Skin epidermis (tissue), 12 donors: ENCODE measurements at regions not wholly inside any gene's neighbourhood (a gene's known extent, or its start where the extent isn't known, plus 50 kb on each side); places are given as distances from the start of the nearest gene placed in this dataset.
A peak's percentile ranks its signal among the peaks of the same experiment; 100 is the strongest.
"Not testable (repeated sequence)": the region's sequence is repeated elsewhere in the genome, so short reads cannot be mapped to it uniquely, and the experiment has no call there.

Source experiments
- H3K27ac ChIP-seq, 21 experiments: fragments of 200-600 bp; sonication (generic) in 11 of 21; one replicate each; pipeline ENCODE4 v1.5.0; 2020; ENCODE audit warnings: mild to moderate bottlenecking in 3 of 21, inconsistent platforms in 2 of 21, moderate library complexity in 2 of 21
- H3K4me3 ChIP-seq, 7 experiments: fragments of 200-600 bp; sonication (generic) in 2 of 7; one replicate each; pipeline ENCODE4 v1.5.0; 2020; ENCODE audit warnings: inconsistent platforms in 2 of 7, mild to moderate bottlenecking in 2 of 7, moderate library complexity in 1 of 7

DNA sequence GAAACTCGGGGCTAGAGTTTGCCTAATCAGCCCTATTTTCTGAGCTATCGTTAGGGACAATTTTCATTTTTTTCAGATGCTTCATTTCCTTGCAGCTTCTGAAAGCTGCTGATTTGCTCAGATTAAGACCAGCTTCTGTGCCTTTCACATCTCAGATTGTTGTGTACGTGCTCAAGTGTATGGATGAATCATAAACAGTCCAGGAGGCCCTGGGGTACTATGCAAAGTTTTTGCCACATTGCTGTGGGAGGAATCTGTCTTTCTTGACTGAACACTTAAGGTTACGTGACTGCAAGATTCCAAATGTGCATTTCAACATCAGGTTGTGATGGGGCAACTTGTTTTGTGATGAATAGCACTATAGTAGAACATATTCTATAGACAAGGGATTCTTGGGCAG is 280.8 kb downstream of the CDY2B start:
- H3K27ac ChIP-seq, H3K4me3 ChIP-seq: not testable (repeated sequence)

DNA sequence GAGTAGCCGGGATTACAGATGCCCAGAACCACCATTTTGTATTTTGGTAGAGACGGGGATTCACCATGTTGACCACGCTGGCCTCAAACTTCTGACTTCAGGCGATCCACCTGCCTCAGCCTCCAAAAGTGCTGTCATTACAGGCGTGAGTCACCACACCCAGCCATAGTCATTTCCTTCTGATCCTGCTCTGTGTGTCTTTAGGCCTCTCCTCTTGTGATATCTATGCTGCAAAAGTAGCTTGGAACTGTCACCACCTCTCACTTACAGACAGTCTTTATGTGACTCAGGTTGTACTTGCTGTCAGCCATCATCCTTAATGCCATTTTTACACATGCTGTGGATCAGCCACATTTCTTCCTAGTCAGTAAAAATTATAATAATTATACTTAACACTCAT is 286.3 kb downstream of the CDY2B start:
- H3K4me3 ChIP-seq, H3K27ac ChIP-seq: not testable (repeated sequence)

DNA sequence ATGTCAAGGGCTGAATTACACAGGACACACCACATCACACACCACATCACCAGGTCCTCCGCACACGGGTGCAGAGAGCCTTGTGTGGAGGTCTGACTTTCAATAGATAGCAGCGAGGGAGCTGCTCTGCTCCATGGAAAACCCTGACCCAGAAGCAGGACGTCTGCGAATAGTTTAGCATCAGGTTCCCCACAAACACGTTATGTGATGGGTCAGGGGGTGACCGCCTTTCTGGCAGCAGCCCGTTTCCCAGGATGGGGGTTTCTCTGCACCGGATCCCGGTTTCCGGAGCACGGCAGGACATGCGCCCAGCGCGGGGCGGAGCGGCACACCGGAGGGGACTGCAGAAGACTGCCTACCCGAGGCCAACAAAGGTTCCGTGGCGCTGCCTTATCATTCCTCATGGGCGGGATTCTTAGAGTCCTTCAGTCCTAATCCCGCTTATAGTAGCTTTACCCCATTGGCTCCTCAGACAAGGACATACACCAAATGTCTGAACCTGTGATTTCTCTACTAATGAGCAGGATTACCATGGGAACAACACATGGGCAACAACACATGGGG is 300.0 kb downstream of the CDY2B start:
- H3K4me3 ChIP-seq, H3K27ac ChIP-seq: not testable (repeated sequence)

DNA sequence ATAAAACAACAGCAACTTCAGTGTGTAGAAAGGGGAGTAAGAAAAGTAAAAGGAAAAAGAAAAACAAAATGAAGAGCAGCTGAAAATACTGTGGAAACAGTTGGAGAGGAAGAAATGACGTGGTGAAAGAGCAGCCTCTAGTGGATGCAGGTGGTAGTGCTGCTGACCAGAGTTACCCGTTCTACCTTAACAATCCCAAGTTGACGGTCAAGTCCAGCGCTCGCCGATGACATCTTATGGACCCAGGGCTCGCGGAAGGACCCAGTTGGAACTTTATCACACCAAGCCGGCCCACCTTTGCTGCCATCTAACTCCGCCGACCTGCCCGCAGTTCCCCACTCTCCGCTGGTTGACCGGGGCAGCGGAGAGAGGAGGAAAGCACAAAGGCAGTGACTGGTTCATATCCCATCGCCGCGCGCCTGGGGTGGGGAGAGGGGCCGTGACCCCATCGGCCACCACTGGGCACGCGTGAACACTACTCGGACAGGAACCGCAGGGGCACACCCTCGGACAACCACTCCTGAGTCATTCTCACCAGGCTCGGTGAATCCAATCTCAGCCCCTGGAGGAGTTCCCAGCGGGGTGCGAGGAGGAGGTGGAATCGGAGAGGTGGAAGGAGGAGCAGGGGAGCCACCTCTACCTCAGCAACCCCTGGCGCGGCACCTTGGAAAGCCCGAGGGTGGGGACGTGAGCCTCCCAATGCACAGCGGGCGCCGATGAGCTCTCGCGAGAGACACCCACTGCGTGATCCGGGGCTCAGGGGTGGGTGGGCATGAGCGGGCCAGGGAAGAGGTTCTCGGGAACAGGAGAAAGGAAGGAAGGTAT is 300.7 kb downstream of the CDY2B start:
- not testable (repeated sequence) for H3K27ac ChIP-seq
- peak overlapping the region in 2 of 7 experiments; percentile 22 to 30 for H3K4me3 ChIP-seq

DNA sequence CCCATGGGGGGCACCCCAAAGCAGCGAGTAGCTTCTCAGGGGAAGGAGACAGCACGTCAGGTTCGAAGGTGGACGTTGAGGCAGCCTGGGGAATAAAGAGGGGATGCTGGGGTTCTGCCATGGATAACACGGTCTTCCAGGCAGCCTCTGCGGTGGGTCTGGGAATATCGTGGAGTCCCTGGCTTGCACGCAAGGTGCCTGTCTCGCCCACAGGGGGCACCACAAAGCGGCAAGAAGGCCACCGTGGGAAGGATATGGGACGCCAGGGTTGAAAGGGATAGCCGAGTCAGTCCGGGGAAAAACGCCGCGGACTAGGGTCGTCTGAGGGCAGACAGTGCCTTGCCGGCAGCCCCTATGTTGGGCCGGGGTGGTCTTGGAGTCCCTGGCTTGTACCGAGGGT is 316.9 kb downstream of the CDY2B start:
- not testable (repeated sequence) for H3K27ac ChIP-seq, H3K4me3 ChIP-seq
